ENCODE measurements at regions not wholly inside any gene's neighbourhood (a gene's known extent, or its start where the extent isn't known, plus 50 kb on each side); places are given as distances from the start of the nearest gene placed in this dataset.

- H2BK15ac ChIP-seq (ENCODE audit: low read depth, low read length) = no peak overlapping the region
- no peak overlapping the region for H3K14ac ChIP-seq (replicated peaks; ENCODE audit: low read depth, low read length)
- peaks cover 16% of the 10 kb centered on the region for H3K27me3 ChIP-seq (ENCODE audit: control insufficient read depth, insufficient read depth, low read length)
- H4K5ac ChIP-seq (ENCODE audit: low read depth, low read length) = no peak overlapping the region
- ChIA-PET CTCF (interaction anchor here (0.6 kb wide), 1 partner anchor 10 kb away, joined by 3 read pairs; no protein-coding TSS in a partner anchor), POLR2A (ENCODE audit: unreplicated experiment) (no interaction called here)
- no peak overlapping the region for H4K8ac ChIP-seq (ENCODE audit: low read depth in 2 of 2, low read length in 2 of 2)
- H3K18ac ChIP-seq (ENCODE audit: low read depth, low read length) = no peak overlapping the region
- no peak overlapping the region for H2AK5ac ChIP-seq (ENCODE audit: low read depth, low read length)
- H4K91ac ChIP-seq (ENCODE audit: insufficient read depth, low read depth, low read length) = no peak overlapping the region
- no peak overlapping the region for H2AFZ ChIP-seq (replicated peaks; ENCODE audit: low read length, poor library complexity)
- no peak overlapping the region for H3K4ac ChIP-seq (ENCODE audit: low read depth, low read length)
- intact Hi-C loops (cut with micrococcal nuclease) (no loop called here), in situ Hi-C loops (cut with MboI; ENCODE audit: low sequenced_read_pairs) (no loop called here), dilution Hi-C loops (cut with HindIII; ENCODE audit: low sequenced_read_pairs, unreplicated experiment) (no loop called here)
- H2BK120ac ChIP-seq (ENCODE audit: low read depth, low read length) = no peak overlapping the region
- BruUV-seq (replicated peaks) = no TSS peak
- H3K9me1 ChIP-seq (ENCODE audit: insufficient read depth, low read length) = no peaks in the 10 kb centered on the region
- H3K4me3 ChIP-seq (ENCODE audit: insufficient read depth, low read depth, low read length) = no peak overlapping the region
- no peaks in the 10 kb centered on the region for H4K20me1 ChIP-seq (ENCODE audit: insufficient read depth, low read length)
- TF ChIP-seq RAD21 (IDR thresholded peaks at IDR 0.05; ENCODE audit: low read length) (no peak), MAZ (IDR thresholded peaks at IDR 0.05; ENCODE audit: borderline replicate concordance, low read depth, low read length) (no peak), CHD1 (IDR thresholded peaks at IDR 0.05; ENCODE audit: low read depth, low read length) (no peak), BHLHE40 (IDR thresholded peaks at IDR 0.05; ENCODE audit: low read depth, low read length) (no peak), CEBPB (IDR thresholded peaks at IDR 0.05; ENCODE audit: low read depth, low read length) (no peak), NFE2L2 (IDR thresholded peaks at IDR 0.05; ENCODE audit: low read depth, low read length) (no peak), FOS (IDR thresholded peaks at IDR 0.05; ENCODE audit: low read depth, low read length) (no peak), CTCF (conservative IDR thresholded peaks at IDR 0.05; ENCODE audit: low read depth, low read length) (no peak), RCOR1 (IDR thresholded peaks at IDR 0.05; ENCODE audit: insufficient replicate concordance, low read length) (no peak)
- TF ChIP-seq, protein P1, sequence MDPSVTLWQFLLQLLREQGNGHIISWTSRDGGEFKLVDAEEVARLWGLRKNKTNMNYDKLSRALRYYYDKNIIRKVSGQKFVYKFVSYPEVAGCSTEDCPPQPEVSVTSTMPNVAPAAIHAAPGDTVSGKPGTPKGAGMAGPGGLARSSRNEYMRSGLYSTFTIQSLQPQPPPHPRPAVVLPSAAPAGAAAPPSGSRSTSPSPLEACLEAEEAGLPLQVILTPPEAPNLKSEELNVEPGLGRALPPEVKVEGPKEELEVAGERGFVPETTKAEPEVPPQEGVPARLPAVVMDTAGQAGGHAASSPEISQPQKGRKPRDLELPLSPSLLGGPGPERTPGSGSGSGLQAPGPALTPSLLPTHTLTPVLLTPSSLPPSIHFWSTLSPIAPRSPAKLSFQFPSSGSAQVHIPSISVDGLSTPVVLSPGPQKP (IDR thresholded peaks at IDR 0.05; ENCODE audit: borderline replicate concordance, low read depth, low read length) = no peak
- TF ChIP-seq, protein P2, sequence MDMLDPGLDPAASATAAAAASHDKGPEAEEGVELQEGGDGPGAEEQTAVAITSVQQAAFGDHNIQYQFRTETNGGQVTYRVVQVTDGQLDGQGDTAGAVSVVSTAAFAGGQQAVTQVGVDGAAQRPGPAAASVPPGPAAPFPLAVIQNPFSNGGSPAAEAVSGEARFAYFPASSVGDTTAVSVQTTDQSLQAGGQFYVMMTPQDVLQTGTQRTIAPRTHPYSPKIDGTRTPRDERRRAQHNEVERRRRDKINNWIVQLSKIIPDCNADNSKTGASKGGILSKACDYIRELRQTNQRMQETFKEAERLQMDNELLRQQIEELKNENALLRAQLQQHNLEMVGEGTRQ (IDR thresholded peaks at IDR 0.05; ENCODE audit: low read depth, low read length) = no peak
- H3K79me1 ChIP-seq (ENCODE audit: low read depth in 1 of 2, low read length in 2 of 2) = no peaks in the 10 kb centered on the region
- H2AK9ac ChIP-seq (replicated peaks; ENCODE audit: low read depth, low read length, poor library complexity) = no peak overlapping the region
- no peaks in the 10 kb centered on the region for H3K36me3 ChIP-seq (ENCODE audit: control insufficient read depth, insufficient read depth, low read length)
- no peak overlapping the region for H3K4me2 ChIP-seq (ENCODE audit: low read depth, low read length)
- H3K56ac ChIP-seq (ENCODE audit: extremely low read depth, insufficient read depth, low read length) = no peak overlapping the region
- H2BK20ac ChIP-seq (ENCODE audit: low read depth, low read length) = no peak overlapping the region
- DNase-seq (no peak), ATAC-seq (ENCODE audit: low read depth) (no peak)
- no peak overlapping the region for H2BK5ac ChIP-seq (ENCODE audit: low read depth, low read length, poor library complexity, severe bottlenecking)
- H3K4me1 ChIP-seq (ENCODE audit: control insufficient read depth, insufficient read depth, low read length) = no peaks in the 10 kb centered on the region
- H3K9me3 ChIP-seq (ENCODE audit: control insufficient read depth, insufficient read depth, low read length) = no peaks in the 10 kb centered on the region
- H3K9ac ChIP-seq (ENCODE audit: low read depth, low read length) = no peak overlapping the region
- H3K27ac ChIP-seq (ENCODE audit: insufficient read depth, low read length) = no peak overlapping the region
- WGBS, 2 experiments (ENCODE audit: extremely low coverage in 2 of 2, insufficient read length in 1 of 2) = 100% methylated on average over 1 of the region's 3 CpGs; no CpG with 5 or more reads in 1 of the 2 experiments
- no peak overlapping the region for H3K23ac ChIP-seq (ENCODE audit: low read depth, low read length)
Observed at GRCh38 chr2:159855143-159855542, 57.1 kb upstream of the CD302 start.

Measured in IMR-90 (cell line).